HG03175 (cell line): ENCODE measurements at regions not wholly inside any gene's neighbourhood (a gene's known extent, or its start where the extent isn't known, plus 50 kb on each side); places are given as distances from the start of the nearest gene placed in this dataset.

Experiments
- ATAC-seq: cut with Tn5 transposase; IDR thresholded peaks from one replicate; pipeline ENCODE4 v1.9.1; 2021; ENCODE audit warnings: mild to moderate bottlenecking, moderate library complexity; ENCODE audit not compliant: unreplicated experiment

- no peak for ATAC-seq
Observed at GRCh38 chr1:229075716-229076115, 195.2 kb upstream of the RAB4A start.

- ATAC-seq: no peak
Observed at GRCh38 chr1:229076195-229076594, 194.7 kb upstream of the RAB4A start.

- ATAC-seq: no peak
Observed at GRCh38 chr1:229079016-229079595, 191.8 kb upstream of the RAB4A start.

GRCh38 chr1:229080361-229080760, 190.6 kb upstream of the RAB4A start:
- no peak for ATAC-seq

GRCh38 chr1:229085291-229085690, 185.6 kb upstream of the RAB4A start:
- no peak for ATAC-seq

GRCh38 chr1:229086091-229086490, 184.8 kb upstream of the RAB4A start:
- no peak for ATAC-seq

GRCh38 chr1:229086686-229087085, 184.2 kb upstream of the RAB4A start:
- ATAC-seq: no peak

- ATAC-seq: no peak
Observed at GRCh38 chr1:229087339-229087738, 183.6 kb upstream of the RAB4A start.

- no peak for ATAC-seq
Observed at GRCh38 chr1:229087906-229088305, 183.0 kb upstream of the RAB4A start.

GRCh38 chr1:229088711-229089110, 182.2 kb upstream of the RAB4A start:
- no peak for ATAC-seq

GRCh38 chr1:229089586-229090208, 181.2 kb upstream of the RAB4A start:
- ATAC-seq: no peak

GRCh38 chr1:229091721-229092136, 179.2 kb upstream of the RAB4A start:
- ATAC-seq: no peak

- ATAC-seq: no peak
Observed at GRCh38 chr1:229092377-229093237, 178.3 kb upstream of the RAB4A start.

GRCh38 chr1:229093238-229093540, 177.7 kb upstream of the RAB4A start:
- ATAC-seq: no peak

- ATAC-seq: no peak
Observed at GRCh38 chr1:229093609-229094336, 177.1 kb upstream of the RAB4A start.

- no peak for ATAC-seq
Observed at GRCh38 chr1:229094476-229095311, 176.2 kb upstream of the RAB4A start.

- no peak for ATAC-seq
Observed at GRCh38 chr1:229095325-229095724, 175.6 kb upstream of the RAB4A start.

- no peak for ATAC-seq
Observed at GRCh38 chr1:229097356-229097755, 173.6 kb upstream of the RAB4A start.

- no peak for ATAC-seq
Observed at GRCh38 chr1:229098361-229098760, 172.6 kb upstream of the RAB4A start.

- no peak for ATAC-seq
Observed at GRCh38 chr1:229098903-229099578, 171.9 kb upstream of the RAB4A start.
